HepG2 (cell line): ENCODE measurements at regions not wholly inside any gene's neighbourhood (a gene's known extent, or its start where the extent isn't known, plus 50 kb on each side); places are given as distances from the start of the nearest gene placed in this dataset.

Experiments
- CHCHD3 ChIP-seq: sonication (generic); formaldehyde crosslinking; IDR thresholded peaks from 2 replicates; pipeline ENCODE4 v1.8.0; 2022; ENCODE audit warnings: mild to moderate bottlenecking, missing genetic modification reagents, moderate library complexity
- FIP1L1 ChIP-seq: fragments of 200-400 bp; formaldehyde crosslinking; IDR thresholded peaks from 2 replicates; pipeline ENCODE4 v1.6.1; 2018; ENCODE audit warnings: low read depth, mild to moderate bottlenecking, low read length, moderate library complexity, borderline replicate concordance; ENCODE audit not compliant: insufficient read depth
- GTF2F1 ChIP-seq: fragments of 150-350 bp; IDR thresholded peaks from 2 replicates; pipeline ENCODE4 v1.6.1; 2014; ENCODE audit warnings: low read length
- HOXA5 ChIP-seq: sonication (generic); formaldehyde crosslinking; IDR thresholded peaks from 2 replicates; pipeline ENCODE4 v1.4.0; 2020; ENCODE audit warnings: missing genetic modification reagents
- MED8 ChIP-seq: sonication (generic); formaldehyde crosslinking; IDR thresholded peaks from 2 replicates; pipeline ENCODE4 v1.8.1; 2023; ENCODE audit warnings: mild to moderate bottlenecking, missing genetic modification reagents; ENCODE audit not compliant: insufficient replicate concordance
- NCOA1 ChIP-seq: sonication (generic); formaldehyde crosslinking; IDR thresholded peaks from 2 replicates; pipeline ENCODE4 v1.9.0; 2021; ENCODE audit warnings: missing genetic modification reagents
- NFKB2 ChIP-seq: sonication (generic); formaldehyde crosslinking; IDR thresholded peaks from 2 replicates; pipeline ENCODE4 v1.4.0; 2020; ENCODE audit warnings: missing genetic modification reagents, borderline replicate concordance
- RAD51 ChIP-seq: fragments of 450-650 bp; IDR thresholded peaks from 2 replicates; pipeline ENCODE4 v1.6.1; 2016; ENCODE audit warnings: borderline replicate concordance
- RFX1 ChIP-seq: fragments of 450-650 bp; IDR thresholded peaks from 2 replicates; pipeline ENCODE4 v1.6.1; 2017
- SKI ChIP-seq: fragments of 450-650 bp; IDR thresholded peaks from one replicate; pipeline ENCODE4 v1.6.1; 2018; ENCODE audit warnings: mild to moderate bottlenecking; ENCODE audit not compliant: partially characterized antibody
- SMARCC2 ChIP-seq: fragments of 450-650 bp; IDR thresholded peaks from 2 replicates; pipeline ENCODE4 v1.6.1; 2017; ENCODE audit warnings: antibody characterized with exemption, mild to moderate bottlenecking
- STAT5B ChIP-seq: sonication (generic); formaldehyde crosslinking; IDR thresholded peaks from 2 replicates; pipeline ENCODE4 v1.4.0; 2020; ENCODE audit warnings: missing genetic modification reagents
- WIZ ChIP-seq: sonication (generic); formaldehyde crosslinking; IDR thresholded peaks from 2 replicates; pipeline ENCODE4 v1.5.1; 2020; ENCODE audit warnings: mild to moderate bottlenecking, missing genetic modification reagents
- ZNF567 ChIP-seq: sonication (generic); formaldehyde crosslinking; IDR thresholded peaks from 2 replicates; pipeline ENCODE4 v1.8.1; 2023; ENCODE audit warnings: mild to moderate bottlenecking, missing genetic modification reagents, borderline replicate concordance
- ZNF749 ChIP-seq: sonication (generic); formaldehyde crosslinking; IDR thresholded peaks from 2 replicates; pipeline ENCODE4 v1.8.0; 2022; ENCODE audit warnings: mild to moderate bottlenecking, missing genetic modification reagents, moderate library complexity, borderline replicate concordance
- ZNF792 ChIP-seq: IDR thresholded peaks from 2 replicates; pipeline ENCODE4 v1.6.1; 2016
- ZSCAN12 ChIP-seq: sonication (generic); formaldehyde crosslinking; IDR thresholded peaks from 2 replicates; pipeline ENCODE4 v1.9.0; 2021; ENCODE audit warnings: mild to moderate bottlenecking, missing genetic modification reagents
- ZSCAN31 ChIP-seq: sonication (generic); formaldehyde crosslinking; IDR thresholded peaks from 2 replicates; pipeline ENCODE4 v1.5.0; 2020; ENCODE audit warnings: low read depth, mild to moderate bottlenecking, missing genetic modification reagents
- TF ChIP-seq, protein P1 (sequence below): sonication (generic); formaldehyde crosslinking; IDR thresholded peaks from 2 replicates; pipeline ENCODE4 v1.4.0; 2020; ENCODE audit warnings: missing genetic modification reagents, borderline replicate concordance
- TF ChIP-seq, protein P2 (sequence below): sonication (generic); formaldehyde crosslinking; IDR thresholded peaks from 2 replicates; pipeline ENCODE4 v1.5.1; 2020; ENCODE audit warnings: missing genetic modification reagents, mild to moderate bottlenecking, borderline replicate concordance
- TF ChIP-seq, protein P3 (sequence below): conservative IDR thresholded peaks from 2 replicates; pipeline ENCODE4 v1.6.1; 2018; ENCODE audit warnings: missing genetic modification reagents
- TF ChIP-seq, protein P4 (sequence below): sonication (generic); formaldehyde crosslinking; IDR thresholded peaks from 2 replicates; pipeline ENCODE4 v1.4.0; 2020; ENCODE audit warnings: missing genetic modification reagents
- TF ChIP-seq, protein P5 (sequence below): sonication (generic); formaldehyde crosslinking; IDR thresholded peaks from 2 replicates; pipeline ENCODE4 v1.4.0; 2020; ENCODE audit warnings: mild to moderate bottlenecking, missing genetic modification reagents
- TF ChIP-seq, protein P6 (sequence below): sonication (generic); formaldehyde crosslinking; IDR thresholded peaks from 2 replicates; pipeline ENCODE4 v1.5.0; 2020; ENCODE audit warnings: missing genetic modification reagents, mild to moderate bottlenecking, borderline replicate concordance

DNA sequence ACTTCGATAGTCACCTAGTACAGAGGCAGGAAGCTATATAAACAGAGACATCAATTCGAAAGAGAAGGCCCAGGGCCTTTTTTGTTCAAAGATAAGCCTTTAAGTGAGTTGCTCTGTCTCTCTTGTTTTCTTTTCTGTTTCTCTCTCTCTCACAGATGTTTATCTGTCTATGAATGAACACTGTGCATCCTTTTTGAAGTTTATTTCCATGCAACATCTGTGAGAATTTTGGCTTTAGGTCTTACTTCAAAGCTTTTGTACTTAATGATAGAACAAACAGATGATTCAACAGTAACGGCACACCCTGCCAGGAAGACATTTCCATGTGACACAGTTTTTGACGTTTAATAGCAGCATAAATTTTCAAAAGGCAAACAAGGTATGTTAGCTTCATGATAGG is 1413.1 kb upstream of the CDH6 start (continued):
- TF ChIP-seq, protein P1, sequence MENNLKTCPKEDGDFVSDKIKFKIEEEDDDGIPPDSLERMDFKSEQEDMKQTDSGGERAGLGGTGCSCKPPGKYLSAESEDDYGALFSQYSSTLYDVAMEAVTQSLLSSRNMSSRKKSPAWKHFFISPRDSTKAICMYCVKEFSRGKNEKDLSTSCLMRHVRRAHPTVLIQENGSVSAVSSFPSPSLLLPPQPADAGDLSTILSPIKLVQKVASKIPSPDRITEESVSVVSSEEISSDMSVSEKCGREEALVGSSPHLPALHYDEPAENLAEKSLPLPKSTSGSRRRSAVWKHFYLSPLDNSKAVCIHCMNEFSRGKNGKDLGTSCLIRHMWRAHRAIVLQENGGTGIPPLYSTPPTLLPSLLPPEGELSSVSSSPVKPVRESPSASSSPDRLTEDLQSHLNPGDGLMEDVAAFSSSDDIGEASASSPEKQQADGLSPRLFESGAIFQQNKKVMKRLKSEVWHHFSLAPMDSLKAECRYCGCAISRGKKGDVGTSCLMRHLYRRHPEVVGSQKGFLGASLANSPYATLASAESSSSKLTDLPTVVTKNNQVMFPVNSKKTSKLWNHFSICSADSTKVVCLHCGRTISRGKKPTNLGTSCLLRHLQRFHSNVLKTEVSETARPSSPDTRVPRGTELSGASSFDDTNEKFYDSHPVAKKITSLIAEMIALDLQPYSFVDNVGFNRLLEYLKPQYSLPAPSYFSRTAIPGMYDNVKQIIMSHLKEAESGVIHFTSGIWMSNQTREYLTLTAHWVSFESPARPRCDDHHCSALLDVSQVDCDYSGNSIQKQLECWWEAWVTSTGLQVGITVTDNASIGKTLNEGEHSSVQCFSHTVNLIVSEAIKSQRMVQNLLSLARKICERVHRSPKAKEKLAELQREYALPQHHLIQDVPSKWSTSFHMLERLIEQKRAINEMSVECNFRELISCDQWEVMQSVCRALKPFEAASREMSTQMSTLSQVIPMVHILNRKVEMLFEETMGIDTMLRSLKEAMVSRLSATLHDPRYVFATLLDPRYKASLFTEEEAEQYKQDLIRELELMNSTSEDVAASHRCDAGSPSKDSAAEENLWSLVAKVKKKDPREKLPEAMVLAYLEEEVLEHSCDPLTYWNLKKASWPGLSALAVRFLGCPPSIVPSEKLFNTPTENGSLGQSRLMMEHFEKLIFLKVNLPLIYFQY (CRISPR knock-in tag), result no peak
- TF ChIP-seq RAD51, result no peak
- TF ChIP-seq, protein P2, sequence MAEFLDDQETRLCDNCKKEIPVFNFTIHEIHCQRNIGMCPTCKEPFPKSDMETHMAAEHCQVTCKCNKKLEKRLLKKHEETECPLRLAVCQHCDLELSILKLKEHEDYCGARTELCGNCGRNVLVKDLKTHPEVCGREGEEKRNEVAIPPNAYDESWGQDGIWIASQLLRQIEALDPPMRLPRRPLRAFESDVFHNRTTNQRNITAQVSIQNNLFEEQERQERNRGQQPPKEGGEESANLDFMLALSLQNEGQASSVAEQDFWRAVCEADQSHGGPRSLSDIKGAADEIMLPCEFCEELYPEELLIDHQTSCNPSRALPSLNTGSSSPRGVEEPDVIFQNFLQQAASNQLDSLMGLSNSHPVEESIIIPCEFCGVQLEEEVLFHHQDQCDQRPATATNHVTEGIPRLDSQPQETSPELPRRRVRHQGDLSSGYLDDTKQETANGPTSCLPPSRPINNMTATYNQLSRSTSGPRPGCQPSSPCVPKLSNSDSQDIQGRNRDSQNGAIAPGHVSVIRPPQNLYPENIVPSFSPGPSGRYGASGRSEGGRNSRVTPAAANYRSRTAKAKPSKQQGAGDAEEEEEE (CRISPR knock-in tag), result no peak
- TF ChIP-seq, protein P3, sequence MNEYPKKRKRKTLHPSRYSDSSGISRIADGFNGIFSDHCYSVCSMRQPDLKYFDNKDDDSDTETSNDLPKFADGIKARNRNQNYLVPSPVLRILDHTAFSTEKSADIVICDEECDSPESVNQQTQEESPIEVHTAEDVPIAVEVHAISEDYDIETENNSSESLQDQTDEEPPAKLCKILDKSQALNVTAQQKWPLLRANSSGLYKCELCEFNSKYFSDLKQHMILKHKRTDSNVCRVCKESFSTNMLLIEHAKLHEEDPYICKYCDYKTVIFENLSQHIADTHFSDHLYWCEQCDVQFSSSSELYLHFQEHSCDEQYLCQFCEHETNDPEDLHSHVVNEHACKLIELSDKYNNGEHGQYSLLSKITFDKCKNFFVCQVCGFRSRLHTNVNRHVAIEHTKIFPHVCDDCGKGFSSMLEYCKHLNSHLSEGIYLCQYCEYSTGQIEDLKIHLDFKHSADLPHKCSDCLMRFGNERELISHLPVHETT (CRISPR knock-in tag), result no peak
- no peak for TF ChIP-seq SKI
- TF ChIP-seq ZSCAN12 (CRISPR knock-in tag), result no peak
- no peak for TF ChIP-seq SMARCC2
- no peak for TF ChIP-seq MED8 (CRISPR knock-in tag)
- no peak for TF ChIP-seq ZSCAN31 (CRISPR knock-in tag)
- TF ChIP-seq ZNF749 (CRISPR knock-in tag), result no peak
- TF ChIP-seq, protein P4, sequence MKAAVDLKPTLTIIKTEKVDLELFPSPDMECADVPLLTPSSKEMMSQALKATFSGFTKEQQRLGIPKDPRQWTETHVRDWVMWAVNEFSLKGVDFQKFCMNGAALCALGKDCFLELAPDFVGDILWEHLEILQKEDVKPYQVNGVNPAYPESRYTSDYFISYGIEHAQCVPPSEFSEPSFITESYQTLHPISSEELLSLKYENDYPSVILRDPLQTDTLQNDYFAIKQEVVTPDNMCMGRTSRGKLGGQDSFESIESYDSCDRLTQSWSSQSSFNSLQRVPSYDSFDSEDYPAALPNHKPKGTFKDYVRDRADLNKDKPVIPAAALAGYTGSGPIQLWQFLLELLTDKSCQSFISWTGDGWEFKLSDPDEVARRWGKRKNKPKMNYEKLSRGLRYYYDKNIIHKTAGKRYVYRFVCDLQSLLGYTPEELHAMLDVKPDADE (CRISPR knock-in tag), result no peak
- TF ChIP-seq HOXA5 (CRISPR knock-in tag), result no peak
- TF ChIP-seq FIP1L1, result no peak
- TF ChIP-seq, protein P5, sequence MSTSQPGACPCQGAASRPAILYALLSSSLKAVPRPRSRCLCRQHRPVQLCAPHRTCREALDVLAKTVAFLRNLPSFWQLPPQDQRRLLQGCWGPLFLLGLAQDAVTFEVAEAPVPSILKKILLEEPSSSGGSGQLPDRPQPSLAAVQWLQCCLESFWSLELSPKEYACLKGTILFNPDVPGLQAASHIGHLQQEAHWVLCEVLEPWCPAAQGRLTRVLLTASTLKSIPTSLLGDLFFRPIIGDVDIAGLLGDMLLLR, result no peak
- no peak for TF ChIP-seq STAT5B (CRISPR knock-in tag)
- TF ChIP-seq CHCHD3 (CRISPR knock-in tag), result no peak
- no peak for TF ChIP-seq NCOA1 (CRISPR knock-in tag)
- TF ChIP-seq RFX1, result no peak
- TF ChIP-seq NFKB2 (CRISPR knock-in tag), result no peak
- TF ChIP-seq, protein P6, sequence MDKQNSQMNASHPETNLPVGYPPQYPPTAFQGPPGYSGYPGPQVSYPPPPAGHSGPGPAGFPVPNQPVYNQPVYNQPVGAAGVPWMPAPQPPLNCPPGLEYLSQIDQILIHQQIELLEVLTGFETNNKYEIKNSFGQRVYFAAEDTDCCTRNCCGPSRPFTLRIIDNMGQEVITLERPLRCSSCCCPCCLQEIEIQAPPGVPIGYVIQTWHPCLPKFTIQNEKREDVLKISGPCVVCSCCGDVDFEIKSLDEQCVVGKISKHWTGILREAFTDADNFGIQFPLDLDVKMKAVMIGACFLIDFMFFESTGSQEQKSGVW (CRISPR knock-in tag), result no peak
- no peak for TF ChIP-seq ZNF792 (CRISPR knock-in tag)
- TF ChIP-seq WIZ, result no peak
- no peak for TF ChIP-seq GTF2F1
- TF ChIP-seq ZNF567 (CRISPR knock-in tag), result no peak
